Body of pancreas (tissue), 4 donors: ENCODE measurements at regions not wholly inside any gene's neighbourhood (a gene's known extent, or its start where the extent isn't known, plus 50 kb on each side); places are given as distances from the start of the nearest gene placed in this dataset.

Experiments
- POLR2A ChIP-seq, 3 donors: fragments of 450-650 bp; IDR thresholded peaks; one replicate each; pipeline ENCODE4 v1.6.1; 2016; ENCODE audit warnings: antibody characterized with exemption in 3 of 3, mild to moderate bottlenecking in 2 of 3
- TF ChIP-seq, protein P1 (sequence below), 7 experiments: fragments of 450-650 bp in 4 of 7; fragments of 200-600 bp in 3 of 7; sonication (generic) in 3 of 7; IDR thresholded peaks; one replicate each; pipeline ENCODE4 v1.5.1; 2016 to 2019; ENCODE audit warnings: antibody characterized with exemption in 7 of 7

DNA sequence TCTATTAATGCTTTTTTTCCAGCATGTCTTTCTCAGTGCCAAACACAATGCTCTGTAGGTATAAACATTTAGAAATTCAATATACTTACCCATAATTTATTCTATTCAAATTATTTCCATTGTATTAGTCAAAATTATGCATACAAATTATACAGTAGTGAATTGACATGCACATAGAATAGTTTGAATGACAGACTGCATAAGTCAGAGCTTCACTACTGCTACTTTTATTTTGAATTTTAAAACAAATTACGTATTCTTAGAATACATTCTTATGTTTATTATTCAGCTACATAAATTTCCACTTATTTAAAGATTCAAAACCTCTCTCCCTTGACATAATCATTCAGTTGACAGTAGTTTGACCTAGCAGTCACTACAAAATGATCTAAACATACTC lies 808.0 kb upstream of the CCDC179 start:
- TF ChIP-seq, protein P1, sequence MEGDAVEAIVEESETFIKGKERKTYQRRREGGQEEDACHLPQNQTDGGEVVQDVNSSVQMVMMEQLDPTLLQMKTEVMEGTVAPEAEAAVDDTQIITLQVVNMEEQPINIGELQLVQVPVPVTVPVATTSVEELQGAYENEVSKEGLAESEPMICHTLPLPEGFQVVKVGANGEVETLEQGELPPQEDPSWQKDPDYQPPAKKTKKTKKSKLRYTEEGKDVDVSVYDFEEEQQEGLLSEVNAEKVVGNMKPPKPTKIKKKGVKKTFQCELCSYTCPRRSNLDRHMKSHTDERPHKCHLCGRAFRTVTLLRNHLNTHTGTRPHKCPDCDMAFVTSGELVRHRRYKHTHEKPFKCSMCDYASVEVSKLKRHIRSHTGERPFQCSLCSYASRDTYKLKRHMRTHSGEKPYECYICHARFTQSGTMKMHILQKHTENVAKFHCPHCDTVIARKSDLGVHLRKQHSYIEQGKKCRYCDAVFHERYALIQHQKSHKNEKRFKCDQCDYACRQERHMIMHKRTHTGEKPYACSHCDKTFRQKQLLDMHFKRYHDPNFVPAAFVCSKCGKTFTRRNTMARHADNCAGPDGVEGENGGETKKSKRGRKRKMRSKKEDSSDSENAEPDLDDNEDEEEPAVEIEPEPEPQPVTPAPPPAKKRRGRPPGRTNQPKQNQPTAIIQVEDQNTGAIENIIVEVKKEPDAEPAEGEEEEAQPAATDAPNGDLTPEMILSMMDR (IDR thresholded peaks at IDR 0.05), result no peak
- TF ChIP-seq POLR2A (IDR thresholded peaks at IDR 0.05), result no peak
